ENCODE measurements at regions not wholly inside any gene's neighbourhood (a gene's known extent, or its start where the extent isn't known, plus 50 kb on each side); places are given as distances from the start of the nearest gene placed in this dataset.

DNA sequence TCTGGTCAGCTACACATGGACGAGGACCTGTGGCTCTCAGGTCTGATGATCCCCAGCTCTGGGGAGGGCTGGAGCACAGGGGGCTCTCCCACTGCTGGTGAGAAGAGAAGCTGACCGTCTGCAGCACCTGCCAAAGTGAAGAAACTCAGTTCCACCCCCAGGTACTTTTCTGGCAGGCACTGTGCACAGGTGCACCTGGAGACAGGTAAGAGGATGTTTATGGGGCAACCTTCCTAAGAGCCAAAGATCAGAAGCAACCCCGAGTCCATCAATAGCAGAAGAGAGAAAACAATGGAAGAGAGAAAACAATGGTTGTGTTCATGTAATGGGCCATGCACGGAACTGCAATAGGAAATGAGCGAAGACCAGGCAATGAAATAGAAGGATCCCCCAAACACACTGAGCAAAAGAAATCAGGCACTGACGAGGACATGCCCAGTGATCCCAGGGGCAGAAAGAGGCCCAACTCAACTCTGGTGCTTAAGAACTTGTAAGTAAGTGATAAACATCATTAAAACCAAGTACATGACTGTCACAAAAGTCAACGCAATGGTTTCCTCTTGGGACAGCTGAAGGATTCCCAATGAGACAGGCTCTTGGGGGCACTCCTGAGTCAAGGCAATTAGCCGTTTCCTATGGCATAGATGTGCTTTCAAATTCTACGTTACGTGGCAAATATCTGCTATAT lies 95.0 kb upstream of the ALDH1A3 start:
- Histone ChIP-seq H3K4me1 (ENCODE audit: control insufficient read depth, insufficient read depth, low read length) (no peaks in the 10 kb centered on the region), H3K9ac (ENCODE audit: extremely low read depth, low read length, poor library complexity, severe bottlenecking) (no peak overlapping the region), H3K9me3 (ENCODE audit: control insufficient read depth, low read length) (no peaks in the 10 kb centered on the region), H3K27me3 (ENCODE audit: control insufficient read depth, insufficient read depth, low read length, poor library complexity, severe bottlenecking) (no peaks in the 10 kb centered on the region), H3K4me3 (ENCODE audit: low read length) (no peak overlapping the region), H3K27ac (ENCODE audit: low read depth, low read length) (no peak overlapping the region), H3K36me3 (ENCODE audit: control insufficient read depth, insufficient read depth, low read length) (no peaks in the 10 kb centered on the region)
- H3K27ac Mint-ChIP-seq: no peak overlapping the region
- peaks cover 3% of the 10 kb centered on the region for H3K27me3 Mint-ChIP-seq (ENCODE audit: insufficient read depth)
- H3K9me3 Mint-ChIP-seq: no peaks in the 10 kb centered on the region
- 89 to 92% methylated on average over 4 to 10 of the region's 10 CpGs for WGBS, 2 experiments (ENCODE audit: insufficient coverage in 1 of 2, insufficient read length in 1 of 2)
- peaks cover 7% of the 10 kb centered on the region for H3K4me1 Mint-ChIP-seq
- H3K36me3 Mint-ChIP-seq (ENCODE audit: low read depth): no peaks in the 10 kb centered on the region
- TF ChIP-seq, protein P1, sequence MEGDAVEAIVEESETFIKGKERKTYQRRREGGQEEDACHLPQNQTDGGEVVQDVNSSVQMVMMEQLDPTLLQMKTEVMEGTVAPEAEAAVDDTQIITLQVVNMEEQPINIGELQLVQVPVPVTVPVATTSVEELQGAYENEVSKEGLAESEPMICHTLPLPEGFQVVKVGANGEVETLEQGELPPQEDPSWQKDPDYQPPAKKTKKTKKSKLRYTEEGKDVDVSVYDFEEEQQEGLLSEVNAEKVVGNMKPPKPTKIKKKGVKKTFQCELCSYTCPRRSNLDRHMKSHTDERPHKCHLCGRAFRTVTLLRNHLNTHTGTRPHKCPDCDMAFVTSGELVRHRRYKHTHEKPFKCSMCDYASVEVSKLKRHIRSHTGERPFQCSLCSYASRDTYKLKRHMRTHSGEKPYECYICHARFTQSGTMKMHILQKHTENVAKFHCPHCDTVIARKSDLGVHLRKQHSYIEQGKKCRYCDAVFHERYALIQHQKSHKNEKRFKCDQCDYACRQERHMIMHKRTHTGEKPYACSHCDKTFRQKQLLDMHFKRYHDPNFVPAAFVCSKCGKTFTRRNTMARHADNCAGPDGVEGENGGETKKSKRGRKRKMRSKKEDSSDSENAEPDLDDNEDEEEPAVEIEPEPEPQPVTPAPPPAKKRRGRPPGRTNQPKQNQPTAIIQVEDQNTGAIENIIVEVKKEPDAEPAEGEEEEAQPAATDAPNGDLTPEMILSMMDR (conservative IDR thresholded peaks at IDR 0.05): no peak
- no peak overlapping the region for H3K4me3 Mint-ChIP-seq
- DNase-seq: peak; percentile 19

DNA sequence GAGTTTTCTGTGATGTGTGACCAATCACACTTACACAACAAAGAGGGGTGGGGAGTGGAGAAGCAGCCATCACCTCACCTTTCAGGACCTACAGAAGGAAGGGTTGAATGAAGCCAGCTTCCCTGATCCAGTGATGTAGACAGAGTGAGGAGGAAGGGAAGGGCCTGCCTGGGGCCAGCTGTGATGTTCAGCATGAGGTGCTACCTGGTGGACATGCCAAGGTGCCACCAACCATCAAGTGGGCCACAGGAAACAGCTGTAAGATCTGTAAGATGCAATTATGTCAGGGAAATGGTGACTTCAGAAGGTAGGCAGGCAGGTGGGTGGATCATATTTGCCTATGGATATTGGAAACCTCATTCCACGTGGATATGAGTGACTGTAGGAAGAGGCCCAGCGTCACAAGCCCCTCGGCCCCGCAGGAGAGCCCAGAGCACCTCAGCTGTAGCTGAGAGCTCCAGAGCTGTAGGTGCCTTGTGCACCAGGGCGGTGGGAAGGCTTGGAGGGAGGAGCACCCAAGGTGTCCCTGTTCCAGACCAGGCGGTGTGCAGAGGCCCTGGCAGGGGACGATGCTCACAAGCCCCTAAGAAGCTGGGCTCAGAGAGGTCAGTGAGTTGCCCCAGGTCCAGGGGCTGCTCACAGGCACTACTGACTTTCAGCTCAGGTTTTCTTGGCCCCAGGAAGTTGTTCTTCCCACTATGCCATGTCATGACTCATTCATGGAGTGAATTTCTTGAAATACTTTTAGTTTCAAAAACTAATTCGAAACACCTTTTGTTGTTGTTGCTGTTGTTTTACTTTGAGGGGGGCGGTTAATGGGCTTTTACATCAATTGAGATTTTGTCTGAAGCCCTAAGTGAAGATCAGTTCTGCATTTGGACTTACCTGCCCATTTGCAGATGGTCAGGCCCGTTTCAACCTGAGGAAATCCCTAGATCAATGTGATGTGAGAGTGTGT lies 94.2 kb upstream of the ALDH1A3 start:
- Mint-ChIP-seq H3K27ac (no peak overlapping the region), H3K27me3 (ENCODE audit: insufficient read depth) (peaks cover 5% of the 10 kb centered on the region), H3K4me1 (peaks cover 7% of the 10 kb centered on the region), H3K9me3 (no peaks in the 10 kb centered on the region), H3K36me3 (ENCODE audit: low read depth) (no peaks in the 10 kb centered on the region), H3K4me3 (no peak overlapping the region)
- H3K9ac ChIP-seq (ENCODE audit: extremely low read depth, low read length, poor library complexity, severe bottlenecking): no peak overlapping the region
- H3K27ac ChIP-seq (ENCODE audit: low read depth, low read length): no peak overlapping the region
- WGBS, 2 experiments (ENCODE audit: insufficient coverage in 1 of 2, insufficient read length in 1 of 2): 92 to 95% methylated on average over 7 to 10 of the region's 10 CpGs
- no peaks in the 10 kb centered on the region for H3K4me1 ChIP-seq (ENCODE audit: control insufficient read depth, insufficient read depth, low read length)
- TF ChIP-seq, protein P1 (conservative IDR thresholded peaks at IDR 0.05): no peak
- no peaks in the 10 kb centered on the region for H3K27me3 ChIP-seq (ENCODE audit: control insufficient read depth, insufficient read depth, low read length, poor library complexity, severe bottlenecking)
- no peak overlapping the region for H3K4me3 ChIP-seq (ENCODE audit: low read length)
- H3K9me3 ChIP-seq (ENCODE audit: control insufficient read depth, low read length): no peaks in the 10 kb centered on the region
- DNase-seq: peak; percentile 33
- H3K36me3 ChIP-seq (ENCODE audit: control insufficient read depth, insufficient read depth, low read length): no peaks in the 10 kb centered on the region

DNA sequence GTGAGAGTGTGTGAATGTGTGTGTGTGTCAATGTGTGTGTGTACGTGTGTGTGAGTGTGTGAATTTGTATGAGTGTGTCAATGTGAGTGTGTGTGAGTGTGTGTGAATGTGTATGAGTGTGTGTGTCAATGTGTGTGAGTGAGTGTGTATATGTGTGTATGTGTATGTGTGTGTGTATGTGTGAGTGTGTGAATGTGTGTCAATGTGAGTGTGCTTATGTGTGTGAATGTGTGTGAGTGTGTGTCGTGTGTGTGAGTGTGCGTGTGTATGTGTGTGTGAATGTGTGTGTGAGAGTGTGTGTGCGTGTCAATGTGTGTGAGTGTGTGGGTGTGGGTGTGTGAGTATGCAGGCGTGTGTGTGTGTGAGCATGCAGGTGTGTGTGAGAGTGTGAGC lies 93.5 kb upstream of the ALDH1A3 start:
- no peaks in the 10 kb centered on the region for H3K36me3 ChIP-seq (ENCODE audit: control insufficient read depth, insufficient read depth, low read length)
- Mint-ChIP-seq H3K27me3 (ENCODE audit: insufficient read depth) (peaks cover 5% of the 10 kb centered on the region), H3K9me3 (no peaks in the 10 kb centered on the region), H3K4me1 (peaks cover 6% of the 10 kb centered on the region), H3K27ac (no peak overlapping the region), H3K36me3 (ENCODE audit: low read depth) (no peaks in the 10 kb centered on the region), H3K4me3 (no peak overlapping the region)
- no peak overlapping the region for H3K27ac ChIP-seq (ENCODE audit: low read depth, low read length)
- peak; percentile 19 for DNase-seq
- 85 to 88% methylated on average over 3 to 5 of the region's 5 CpGs for WGBS, 2 experiments (ENCODE audit: insufficient coverage in 1 of 2, insufficient read length in 1 of 2)
- no peaks in the 10 kb centered on the region for H3K27me3 ChIP-seq (ENCODE audit: control insufficient read depth, insufficient read depth, low read length, poor library complexity, severe bottlenecking)
- TF ChIP-seq, protein P1 (conservative IDR thresholded peaks at IDR 0.05): no peak
- H3K4me3 ChIP-seq (ENCODE audit: low read length): no peak overlapping the region
- no peak overlapping the region for H3K9ac ChIP-seq (ENCODE audit: extremely low read depth, low read length, poor library complexity, severe bottlenecking)
- no peaks in the 10 kb centered on the region for H3K9me3 ChIP-seq (ENCODE audit: control insufficient read depth, low read length)
- H3K4me1 ChIP-seq (ENCODE audit: control insufficient read depth, insufficient read depth, low read length): no peaks in the 10 kb centered on the region
